WTC11 (cell line): ENCODE measurements at regions not wholly inside any gene's neighbourhood (a gene's known extent, or its start where the extent isn't known, plus 50 kb on each side); places are given as distances from the start of the nearest gene placed in this dataset.

Experiments
- ATAC-seq: fragments of 200-7000 bp; cut with Tn5 transposase; 2 replicates; pipeline ENCODE4 v1.10.0; 2021; ENCODE audit warnings: mild to moderate bottlenecking, moderate library complexity
- CTCF ChIA-PET: fragments of 300-600 bp; sonication (Branson Sonifier 250); formaldehyde crosslinking; loops from one replicate; lab custom pipeline; 2021; ENCODE audit warnings: antibody characterized with exemption; lab: Charles Lee
- POLR2A ChIA-PET: fragments of 350-600 bp; sonication (Branson Sonifier 250); formaldehyde crosslinking; loops from one replicate; lab custom pipeline; 2021; ENCODE audit warnings: antibody characterized with exemption; lab: Charles Lee
- DNase-seq: peaks from one replicate; pipeline ENCODE4 v3.0.0; 2021; ENCODE audit warnings: low spot score
- H3K27ac Mint-ChIP-seq: 2 replicates; pipeline ENCODE4 v1.8.0; 2021; ENCODE audit warnings: mixed read lengths
- H3K27me3 Mint-ChIP-seq: 2 replicates; pipeline ENCODE4 v1.8.0; 2021; ENCODE audit warnings: low read depth, mild to moderate bottlenecking, moderate library complexity, mixed read lengths
- H3K36me3 Mint-ChIP-seq: 2 replicates; pipeline ENCODE4 v1.8.0; 2021; ENCODE audit warnings: mixed read lengths
- H3K4me1 Mint-ChIP-seq: 2 replicates; pipeline ENCODE4 v1.8.0; 2022; ENCODE audit warnings: mixed read lengths
- H3K4me3 Mint-ChIP-seq: 2 replicates; pipeline ENCODE4 v1.8.0; 2021; ENCODE audit warnings: mild to moderate bottlenecking, moderate library complexity, mixed read lengths
- H3K9me3 Mint-ChIP-seq: 2 replicates; pipeline ENCODE4 v1.8.0; 2021; ENCODE audit warnings: mixed read lengths
- ATF2 ChIP-seq: sonication (generic); formaldehyde crosslinking; IDR thresholded peaks from 2 replicates; pipeline ENCODE4 v1.8.1; 2022; ENCODE audit warnings: low read depth, missing genetic modification reagents, borderline replicate concordance
- CTCF ChIP-seq: fragments of 200-600 bp; IDR thresholded peaks from 2 replicates; pipeline ENCODE4 v1.8.0; 2022; ENCODE audit warnings: antibody characterized with exemption
- GABPB1 ChIP-seq: sonication (generic); formaldehyde crosslinking; IDR thresholded peaks from 2 replicates; pipeline ENCODE4 v1.8.1; 2023; ENCODE audit warnings: mild to moderate bottlenecking, missing genetic modification reagents
- HMGXB4 ChIP-seq: sonication (generic); formaldehyde crosslinking; IDR thresholded peaks from 2 replicates; pipeline ENCODE4 v1.8.1; 2023; ENCODE audit warnings: mild to moderate bottlenecking, moderate library complexity, missing genetic modification reagents
- NFE2L1 ChIP-seq: sonication (generic); formaldehyde crosslinking; IDR thresholded peaks from 2 replicates; pipeline ENCODE4 v1.8.1; 2023; ENCODE audit warnings: missing genetic modification reagents
- SMAD4 ChIP-seq: sonication (generic); formaldehyde crosslinking; IDR thresholded peaks from 2 replicates; pipeline ENCODE4 v1.8.0; 2022; ENCODE audit warnings: mild to moderate bottlenecking, missing genetic modification reagents
- TP53 ChIP-seq: sonication (generic); formaldehyde crosslinking; IDR thresholded peaks from 2 replicates; pipeline ENCODE4 v1.8.1; 2023; ENCODE audit warnings: mild to moderate bottlenecking, missing genetic modification reagents
- ZNF416 ChIP-seq: fragments of 250-450 bp; sonication (Bioruptor Pico); IDR thresholded peaks from 2 replicates; pipeline ENCODE4 v1.9.0; 2021; ENCODE audit warnings: mild to moderate bottlenecking, inconsistent platforms
- TF ChIP-seq, protein P1 (sequence below): sonication (generic); formaldehyde crosslinking; IDR thresholded peaks from 2 replicates; pipeline ENCODE4 v1.8.0; 2022; ENCODE audit warnings: missing genetic modification reagents
- TF ChIP-seq, protein P2 (sequence below): fragments of 250-450 bp; sonication (Bioruptor Pico); conservative IDR thresholded peaks from 2 replicates; pipeline ENCODE4 v1.9.0; 2021; ENCODE audit warnings: mild to moderate bottlenecking
- TF ChIP-seq, protein P3 (sequence below): sonication (generic); formaldehyde crosslinking; IDR thresholded peaks from 2 replicates; pipeline ENCODE4 v1.8.1; 2022; ENCODE audit warnings: mild to moderate bottlenecking, missing genetic modification reagents, moderate library complexity, borderline replicate concordance
- TF ChIP-seq, protein P4 (sequence below): sonication (generic); formaldehyde crosslinking; IDR thresholded peaks from 2 replicates; pipeline ENCODE4 v1.8.0; 2022; ENCODE audit warnings: mild to moderate bottlenecking, missing genetic modification reagents

GRCh38 chr1:221356693-221357092, 385.2 kb downstream of the DUSP10 start:
- H3K27me3 Mint-ChIP-seq: no peaks in the 10 kb centered on the region
- no peak for DNase-seq
- H3K4me1 Mint-ChIP-seq: 0 out of 2 replicates have a peak, but pooled peaks cover 4% of the 10 kb centered on the region
- POLR2A ChIA-PET: no interaction called here
- TF ChIP-seq, protein P1, sequence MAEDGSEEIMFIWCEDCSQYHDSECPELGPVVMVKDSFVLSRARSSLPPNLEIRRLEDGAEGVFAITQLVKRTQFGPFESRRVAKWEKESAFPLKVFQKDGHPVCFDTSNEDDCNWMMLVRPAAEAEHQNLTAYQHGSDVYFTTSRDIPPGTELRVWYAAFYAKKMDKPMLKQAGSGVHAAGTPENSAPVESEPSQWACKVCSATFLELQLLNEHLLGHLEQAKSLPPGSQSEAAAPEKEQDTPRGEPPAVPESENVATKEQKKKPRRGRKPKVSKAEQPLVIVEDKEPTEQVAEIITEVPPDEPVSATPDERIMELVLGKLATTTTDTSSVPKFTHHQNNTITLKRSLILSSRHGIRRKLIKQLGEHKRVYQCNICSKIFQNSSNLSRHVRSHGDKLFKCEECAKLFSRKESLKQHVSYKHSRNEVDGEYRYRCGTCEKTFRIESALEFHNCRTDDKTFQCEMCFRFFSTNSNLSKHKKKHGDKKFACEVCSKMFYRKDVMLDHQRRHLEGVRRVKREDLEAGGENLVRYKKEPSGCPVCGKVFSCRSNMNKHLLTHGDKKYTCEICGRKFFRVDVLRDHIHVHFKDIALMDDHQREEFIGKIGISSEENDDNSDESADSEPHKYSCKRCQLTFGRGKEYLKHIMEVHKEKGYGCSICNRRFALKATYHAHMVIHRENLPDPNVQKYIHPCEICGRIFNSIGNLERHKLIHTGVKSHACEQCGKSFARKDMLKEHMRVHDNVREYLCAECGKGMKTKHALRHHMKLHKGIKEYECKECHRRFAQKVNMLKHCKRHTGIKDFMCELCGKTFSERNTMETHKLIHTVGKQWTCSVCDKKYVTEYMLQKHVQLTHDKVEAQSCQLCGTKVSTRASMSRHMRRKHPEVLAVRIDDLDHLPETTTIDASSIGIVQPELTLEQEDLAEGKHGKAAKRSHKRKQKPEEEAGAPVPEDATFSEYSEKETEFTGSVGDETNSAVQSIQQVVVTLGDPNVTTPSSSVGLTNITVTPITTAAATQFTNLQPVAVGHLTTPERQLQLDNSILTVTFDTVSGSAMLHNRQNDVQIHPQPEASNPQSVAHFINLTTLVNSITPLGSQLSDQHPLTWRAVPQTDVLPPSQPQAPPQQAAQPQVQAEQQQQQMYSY (CRISPR knock-in tag): no peak
- TF ChIP-seq CTCF (0 out of 2 replicates have a peak, but pooled peaks have one; percentile 19), NFE2L1 (no peak)
- peaks cover 13% of the 10 kb centered on the region; the same call in 1 of the 2 replicates for H3K9me3 Mint-ChIP-seq
- ATAC-seq: peak; percentile 80
- CTCF ChIA-PET: no interaction called here
- H3K4me3 Mint-ChIP-seq: no peak overlapping the region
- H3K27ac Mint-ChIP-seq: no peak overlapping the region
- H3K36me3 Mint-ChIP-seq: no peaks in the 10 kb centered on the region

- ChIA-PET POLR2A (no interaction called here), CTCF (interaction anchor here (1.9 kb wide), 1 partner anchor 73 kb away, joined by 4 read pairs; no protein-coding TSS in a partner anchor)
- no peak for DNase-seq
- no peak overlapping the region for H3K4me3 Mint-ChIP-seq
- peaks cover 49% of the 10 kb centered on the region for H3K4me1 Mint-ChIP-seq
- H3K27me3 Mint-ChIP-seq: no peaks in the 10 kb centered on the region
- no peak overlapping the region for H3K27ac Mint-ChIP-seq
- no peaks in the 10 kb centered on the region for H3K9me3 Mint-ChIP-seq
- no peak for TF ChIP-seq GABPB1 (CRISPR knock-in tag)
- no peak for TF ChIP-seq TP53 (CRISPR knock-in tag)
- TF ChIP-seq, protein P2, sequence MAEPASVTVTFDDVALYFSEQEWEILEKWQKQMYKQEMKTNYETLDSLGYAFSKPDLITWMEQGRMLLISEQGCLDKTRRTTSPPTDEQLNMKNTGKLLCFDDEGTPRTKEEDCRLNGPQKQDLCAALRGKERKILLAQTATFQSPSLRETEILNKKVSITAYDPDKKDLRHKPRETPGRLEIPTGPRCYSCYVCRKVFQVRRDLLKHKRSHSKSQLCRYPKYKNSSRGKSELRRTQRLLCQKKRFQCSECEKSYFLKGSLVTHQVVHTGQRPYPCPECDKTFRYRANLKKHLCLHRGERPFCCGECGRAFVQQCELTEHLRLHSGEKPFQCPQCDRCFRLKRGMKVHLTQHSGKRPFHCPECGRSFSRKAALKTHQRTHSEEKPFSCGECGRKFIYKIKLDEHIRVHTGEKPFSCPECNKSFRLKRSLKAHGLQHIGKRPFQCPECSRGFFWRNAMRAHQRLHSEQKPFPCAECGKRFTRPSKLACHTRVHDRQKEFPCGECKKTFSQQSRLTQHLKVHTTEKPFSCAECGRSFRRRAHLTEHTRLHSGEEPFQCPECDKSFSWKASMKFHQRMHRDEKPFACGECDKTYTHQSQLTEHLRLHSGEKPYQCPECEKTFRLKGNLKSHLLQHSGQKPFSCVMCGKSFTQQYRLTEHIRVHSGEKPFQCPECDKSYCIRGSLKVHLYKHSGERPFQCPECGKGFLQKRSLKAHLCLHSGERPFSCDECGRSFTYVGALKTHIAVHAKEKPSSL (CRISPR knock-in tag): no peak
- no peak for TF ChIP-seq HMGXB4 (CRISPR knock-in tag)
- no peaks in the 10 kb centered on the region for H3K36me3 Mint-ChIP-seq
- no peak for ATAC-seq
Observed at GRCh38 chr1:221363039-221363438, 378.9 kb downstream of the DUSP10 start.

DNA sequence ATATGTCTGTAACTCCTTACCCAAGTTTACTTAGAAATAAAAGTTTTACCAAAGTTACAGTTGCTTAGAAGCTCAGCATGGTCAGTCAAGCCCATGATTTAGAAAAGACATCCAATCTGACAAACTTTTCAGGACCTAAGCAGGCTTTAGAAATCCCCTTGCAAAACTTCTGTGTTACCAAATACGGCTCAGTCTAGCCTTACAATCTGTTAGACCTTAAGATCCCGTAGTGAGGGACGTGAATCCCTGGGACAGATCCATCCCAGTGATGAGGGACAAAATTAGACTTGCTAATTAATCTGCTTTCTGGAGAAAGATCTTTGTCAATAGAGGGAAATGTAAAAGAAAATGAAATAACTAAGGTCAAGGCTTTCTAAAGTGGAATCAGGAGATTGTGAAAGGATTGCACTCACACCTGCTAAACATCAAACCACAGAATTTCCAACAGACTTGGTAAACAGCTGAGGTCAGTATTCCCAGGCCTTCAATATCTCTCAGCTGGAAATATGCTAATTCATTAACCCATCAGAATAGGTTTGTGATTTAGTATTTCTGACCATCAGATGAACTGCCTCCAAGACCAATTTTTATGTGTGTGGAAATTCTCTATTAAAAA, 375.3 kb downstream of the DUSP10 start:
- H3K36me3 Mint-ChIP-seq: no peaks in the 10 kb centered on the region
- no peaks in the 10 kb centered on the region for H3K27me3 Mint-ChIP-seq
- ChIA-PET POLR2A (no interaction called here), CTCF (interaction anchor here (1.5 kb wide), 1 partner anchor 103 kb away, joined by 7 read pairs; no protein-coding TSS in a partner anchor)
- DNase-seq (no peak), ATAC-seq (peak; percentile 81)
- peak overlapping the region; percentile 97 for H3K27ac Mint-ChIP-seq
- 0 out of 2 replicates have a peak overlapping the region, but pooled peaks have one; percentile 16 for H3K4me3 Mint-ChIP-seq
- H3K4me1 Mint-ChIP-seq: peaks cover 50% of the 10 kb centered on the region
- H3K9me3 Mint-ChIP-seq: peaks cover 12% of the 10 kb centered on the region; the same call in 1 of the 2 replicates
- TF ChIP-seq, protein P3, sequence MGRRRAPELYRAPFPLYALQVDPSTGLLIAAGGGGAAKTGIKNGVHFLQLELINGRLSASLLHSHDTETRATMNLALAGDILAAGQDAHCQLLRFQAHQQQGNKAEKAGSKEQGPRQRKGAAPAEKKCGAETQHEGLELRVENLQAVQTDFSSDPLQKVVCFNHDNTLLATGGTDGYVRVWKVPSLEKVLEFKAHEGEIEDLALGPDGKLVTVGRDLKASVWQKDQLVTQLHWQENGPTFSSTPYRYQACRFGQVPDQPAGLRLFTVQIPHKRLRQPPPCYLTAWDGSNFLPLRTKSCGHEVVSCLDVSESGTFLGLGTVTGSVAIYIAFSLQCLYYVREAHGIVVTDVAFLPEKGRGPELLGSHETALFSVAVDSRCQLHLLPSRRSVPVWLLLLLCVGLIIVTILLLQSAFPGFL (CRISPR knock-in tag): no peak
- no peak for TF ChIP-seq CTCF
- TF ChIP-seq, protein P4, sequence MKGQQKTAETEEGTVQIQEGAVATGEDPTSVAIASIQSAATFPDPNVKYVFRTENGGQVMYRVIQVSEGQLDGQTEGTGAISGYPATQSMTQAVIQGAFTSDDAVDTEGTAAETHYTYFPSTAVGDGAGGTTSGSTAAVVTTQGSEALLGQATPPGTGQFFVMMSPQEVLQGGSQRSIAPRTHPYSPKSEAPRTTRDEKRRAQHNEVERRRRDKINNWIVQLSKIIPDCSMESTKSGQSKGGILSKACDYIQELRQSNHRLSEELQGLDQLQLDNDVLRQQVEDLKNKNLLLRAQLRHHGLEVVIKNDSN: no peak
- TF ChIP-seq SMAD4 (CRISPR knock-in tag): no peak
- TF ChIP-seq ZNF416 (CRISPR knock-in tag): no peak
- TF ChIP-seq ATF2 (CRISPR knock-in tag): no peak
